Ishikawa (cell line): ENCODE measurements at regions not wholly inside any gene's neighbourhood (a gene's known extent, or its start where the extent isn't known, plus 50 kb on each side); places are given as distances from the start of the nearest gene placed in this dataset.

Experiments used
- CEBPB ChIP-seq: IDR thresholded peaks from 2 replicates; pipeline ENCODE4 v1.6.1; 2012
- CREB1 ChIP-seq: IDR thresholded peaks from 2 replicates; pipeline ENCODE4 v1.6.1; 2012; ENCODE audit warnings: low read depth
- EGR1 ChIP-seq: IDR thresholded peaks from 2 replicates; pipeline ENCODE4 v1.6.1; 2012
- EP300 ChIP-seq: IDR thresholded peaks from 2 replicates; pipeline ENCODE4 v1.6.1; 2012; ENCODE audit warnings: borderline replicate concordance
- FOXM1 ChIP-seq: IDR thresholded peaks from 2 replicates; pipeline ENCODE4 v1.6.1; 2012; ENCODE audit warnings: low read depth, borderline replicate concordance
- MAX ChIP-seq: IDR thresholded peaks from 2 replicates; pipeline ENCODE4 v1.6.1; 2012
- NFIC ChIP-seq: IDR thresholded peaks from 2 replicates; pipeline ENCODE4 v1.6.1; 2012
- RAD21 ChIP-seq: IDR thresholded peaks from 2 replicates; pipeline ENCODE4 v1.6.1; 2012; ENCODE audit warnings: low read depth
- REST ChIP-seq: IDR thresholded peaks from 2 replicates; pipeline ENCODE4 v1.6.1; 2012; ENCODE audit warnings: low read depth, mild to moderate bottlenecking
- TAF1 ChIP-seq: IDR thresholded peaks from 2 replicates; pipeline ENCODE4 v1.6.1; 2012; ENCODE audit warnings: low read depth, mild to moderate bottlenecking
- TCF12 ChIP-seq: IDR thresholded peaks from 2 replicates; pipeline ENCODE4 v1.6.1; 2012; ENCODE audit warnings: low read depth
- TEAD4 ChIP-seq: IDR thresholded peaks from 2 replicates; pipeline ENCODE4 v1.6.1; 2012
- USF1 ChIP-seq: IDR thresholded peaks from 2 replicates; pipeline ENCODE4 v1.6.1; 2012
- YY1 ChIP-seq: IDR thresholded peaks from 2 replicates; pipeline ENCODE4 v1.6.1; 2012; ENCODE audit warnings: low read depth
- ZBTB7A ChIP-seq: IDR thresholded peaks from 2 replicates; pipeline ENCODE4 v1.6.1; 2012; ENCODE audit warnings: low read depth

GRCh38 chr5:145473042-145473642 lies 362.0 kb downstream of the PRELID2 start:
- no peak for TF ChIP-seq EP300

- TF ChIP-seq CEBPB (no peak), CREB1 (no peak), REST (no peak), EP300 (no peak), TEAD4 (no peak)
Measured at GRCh38 chr5:145471831-145472612, 363.1 kb downstream of the PRELID2 start.

- TF ChIP-seq FOXM1 (no peak), TAF1 (no peak), REST (no peak), EP300 (no peak), MAX (no peak), ZBTB7A (no peak), CREB1 (no peak)
Measured at GRCh38 chr5:145471026-145471425, 364.1 kb downstream of the PRELID2 start.

GRCh38 chr5:145470396-145470979 lies 364.7 kb downstream of the PRELID2 start:
- TF ChIP-seq REST: no peak

- TF ChIP-seq FOXM1 (no peak), USF1 (no peak), ZBTB7A (no peak), EP300 (no peak), EGR1 (no peak), CEBPB (no peak), REST (no peak), YY1 (no peak), TCF12 (no peak), MAX (no peak), TEAD4 (no peak), TAF1 (no peak), RAD21 (no peak), NFIC (no peak), CREB1 (no peak)
Measured at GRCh38 chr5:145467446-145467845, 367.7 kb downstream of the PRELID2 start.
